Fibroblast of gingiva (primary cell): ENCODE measurements at regions not wholly inside any gene's neighbourhood (a gene's known extent, or its start where the extent isn't known, plus 50 kb on each side); places are given as distances from the start of the nearest gene placed in this dataset.

Source experiments
- DNase-seq: peaks from one replicate; pipeline ENCODE4 v3.0.0-alpha.2; 2011; ENCODE audit warnings: low read depth

DNA sequence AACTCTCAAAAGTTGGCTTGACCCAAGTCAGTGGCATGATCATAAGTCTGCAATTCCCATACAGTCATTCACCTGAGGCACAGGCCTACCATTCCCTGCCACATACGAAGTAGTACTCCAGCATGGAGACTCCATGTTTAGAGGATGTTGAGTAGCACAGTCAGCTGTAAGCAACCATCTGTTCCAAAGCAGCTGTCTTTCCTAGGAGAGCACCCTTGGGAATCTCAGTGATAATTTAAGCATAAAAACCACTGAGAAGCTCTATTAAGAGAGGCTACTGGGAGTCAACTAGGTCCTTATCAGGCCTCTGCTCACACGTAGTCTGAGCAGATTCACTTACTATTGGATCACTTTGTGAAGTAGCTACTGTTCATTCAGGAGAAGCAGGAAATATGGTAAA is 61.6 kb upstream of the UNC5B start:
- DNase-seq, result no peak

- DNase-seq, result no peak
These were observed 60.3 kb upstream of the UNC5B start for GRCh38 chr10:71152043-71152442.

DNA sequence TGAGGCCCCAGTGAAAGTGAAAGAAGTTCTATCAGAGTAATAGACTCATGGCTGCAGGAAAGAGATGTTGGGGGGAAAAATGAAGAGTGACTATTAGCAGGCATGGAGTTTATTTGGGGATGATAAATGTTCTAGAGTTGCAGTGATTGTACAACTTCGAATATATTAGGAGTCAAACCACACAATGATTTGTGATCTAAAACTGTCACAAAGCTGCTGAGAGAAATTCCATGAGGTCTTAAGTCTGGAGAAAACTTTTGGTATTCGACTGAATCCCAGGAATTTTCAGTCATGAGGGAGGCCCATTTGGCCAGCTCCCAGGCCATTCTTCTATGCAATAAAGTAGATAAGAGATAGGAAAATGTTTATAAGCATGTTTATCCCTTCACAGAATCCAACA is 55.9 kb upstream of the UNC5B start:
- DNase-seq, result no peak

GRCh38 chr10:71157435-71157834 is 54.9 kb upstream of the UNC5B start:
- DNase-seq, result no peak

- no peak for DNase-seq
These were observed 54.1 kb upstream of the UNC5B start for GRCh38 chr10:71158251-71158650.

DNA sequence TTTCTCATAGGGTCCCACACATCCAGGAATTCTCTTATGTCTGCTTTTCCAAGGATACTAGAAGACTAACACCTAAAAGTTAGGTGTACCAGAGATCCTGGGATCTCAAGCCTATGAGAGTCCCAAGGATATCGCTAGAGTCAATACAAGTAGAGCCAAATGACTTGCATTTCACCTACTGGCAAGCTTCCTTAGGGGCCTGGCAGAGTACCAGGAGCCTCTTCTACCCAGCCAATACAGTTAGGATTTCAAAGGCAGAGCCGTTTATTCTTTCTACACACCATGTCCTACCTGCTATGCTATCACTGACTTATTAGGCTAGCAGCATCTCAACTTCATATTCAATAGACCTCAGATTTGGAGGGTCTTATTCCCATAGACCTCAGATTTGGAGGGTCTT is 53.5 kb upstream of the UNC5B start:
- no peak for DNase-seq

- no peak for DNase-seq
These were observed 52.5 kb upstream of the UNC5B start for GRCh38 chr10:71159892-71160291.

DNA sequence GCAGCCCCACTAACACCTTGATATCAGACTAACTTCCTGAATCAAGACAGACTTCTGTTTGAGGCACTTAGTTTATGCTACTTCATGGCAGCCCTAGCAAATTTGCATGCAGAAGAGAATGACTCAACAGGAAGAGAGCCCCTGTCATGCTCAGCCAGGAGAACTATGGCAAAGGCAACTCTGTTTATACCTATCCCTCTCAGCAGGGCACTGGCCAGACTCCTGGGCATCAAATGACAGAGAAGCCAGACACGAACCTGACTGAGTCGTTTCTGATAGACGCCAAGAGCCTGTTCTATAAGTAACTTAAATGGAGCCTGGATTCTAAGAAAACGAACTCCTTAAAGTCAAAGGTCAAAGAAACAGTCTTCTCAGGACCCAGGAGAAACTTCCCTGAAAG is 50.9 kb upstream of the UNC5B start:
- no peak for DNase-seq
